GM10248 (cell line): ENCODE measurements at regions not wholly inside any gene's neighbourhood (a gene's known extent, or its start where the extent isn't known, plus 50 kb on each side); places are given as distances from the start of the nearest gene placed in this dataset.

Source experiments
- CTCF ChIA-PET: fragments of 300-600 bp; sonication (Branson Sonifier 250); formaldehyde crosslinking; extraction: SDS; loops from one replicate; lab custom pipeline; 2021; ENCODE audit warnings: antibody characterized with exemption; lab: Yijun Ruan, JAX
- POLR2A ChIA-PET: fragments of 350-650 bp; sonication (Branson Sonifier 250); formaldehyde crosslinking; extraction: SDS; loops from one replicate; lab custom pipeline; 2020; ENCODE audit warnings: antibody characterized with exemption; lab: Yijun Ruan, JAX
- DNase-seq: peaks from one replicate; pipeline ENCODE4 v3.0.0; 2012; ENCODE audit errors: extremely low spot score
- CTCF ChIP-seq: IDR thresholded peaks from 2 replicates; pipeline ENCODE4 v1.5.1; 2012; ENCODE audit warnings: mild to moderate bottlenecking, low read depth; ENCODE audit errors: extremely low read depth, missing control alignments, control extremely low read depth

- CTCF ChIA-PET = interaction anchor here (0.9 kb wide), 1 partner anchor 10 kb away, joined by 3 read pairs; no protein-coding TSS in a partner anchor
- no peak for TF ChIP-seq CTCF
- POLR2A ChIA-PET = no interaction called here
- DNase-seq = no peak
These were observed 722.0 kb upstream of the SOX9 start for GRCh38 chr17:71398800-71399219.

GRCh38 chr17:71399221-71399620 lies 721.6 kb upstream of the SOX9 start:
- ChIA-PET POLR2A (no interaction called here), CTCF (interaction anchor here (0.9 kb wide), 1 partner anchor 9 kb away, joined by 3 read pairs; no protein-coding TSS in a partner anchor)
- no peak for DNase-seq
- no peak for TF ChIP-seq CTCF

- TF ChIP-seq CTCF = no peak
- no peak for DNase-seq
- CTCF ChIA-PET = interaction anchor here (0.9 kb wide), 1 partner anchor 9 kb away, joined by 3 read pairs; no protein-coding TSS in a partner anchor
- POLR2A ChIA-PET = no interaction called here
These were observed 721.2 kb upstream of the SOX9 start for GRCh38 chr17:71399649-71400048.

GRCh38 chr17:71402007-71402406 lies 718.8 kb upstream of the SOX9 start:
- POLR2A ChIA-PET = no interaction called here
- DNase-seq = no peak
- TF ChIP-seq CTCF = no peak
- CTCF ChIA-PET = interaction anchor here (0.7 to 0.9 kb wide), 2 partner anchors 24 to 104 kb away, joined by 3 read pairs; no protein-coding TSS in a partner anchor

- TF ChIP-seq CTCF = no peak
- ChIA-PET CTCF (interaction anchor here (0.9 to 1.1 kb wide), 2 partner anchors 20 to 105 kb away, joined by 3 read pairs; no protein-coding TSS in a partner anchor), POLR2A (no interaction called here)
- no peak for DNase-seq
These were observed 718.1 kb upstream of the SOX9 start for GRCh38 chr17:71402661-71403141.

GRCh38 chr17:71405101-71405500 lies 715.7 kb upstream of the SOX9 start:
- no peak for TF ChIP-seq CTCF
- ChIA-PET CTCF (no interaction called here), POLR2A (no interaction called here)
- no peak for DNase-seq

GRCh38 chr17:71407981-71408380 lies 712.8 kb upstream of the SOX9 start:
- no peak for TF ChIP-seq CTCF
- no peak for DNase-seq
- ChIA-PET CTCF (interaction anchor here (0.8 to 1.3 kb wide), 4 partner anchors 8 to 41 kb away, joined by 3 read pairs; no protein-coding TSS in a partner anchor), POLR2A (no interaction called here)
